GM13977 (cell line): ENCODE measurements at regions not wholly inside any gene's neighbourhood (a gene's known extent, or its start where the extent isn't known, plus 50 kb on each side); places are given as distances from the start of the nearest gene placed in this dataset.

ENCODE experiments used
- DNase-seq: peaks from one replicate; pipeline ENCODE4 v3.0.0; 2012; ENCODE audit warnings: low spot score
- CTCF ChIP-seq: IDR thresholded peaks from 2 replicates; pipeline ENCODE4 v1.5.1; 2012; ENCODE audit warnings: mild to moderate bottlenecking, control low read depth; ENCODE audit not compliant: insufficient read depth; ENCODE audit errors: extremely low read depth, missing control alignments
- in situ Hi-C: fragments of 300-500 bp; cut with MboI; formaldehyde crosslinking; loops from one replicate; pipeline ENCODE4 v1.12.0; 2022; ENCODE audit warnings: low sequenced_read_pairs, low pct_unique_long_range_greater_than_20kb, mixed read lengths, inconsistent platforms; ENCODE audit not compliant: unreplicated experiment

- TF ChIP-seq CTCF: no peak
- DNase-seq: no peak
- in situ Hi-C loops: no loop called here
Observed at GRCh38 chr18:68229351-68229750, 485.6 kb downstream of the TMX3 start.

GRCh38 chr18:68221111-68221724 lies 493.7 kb downstream of the TMX3 start:
- no peak for TF ChIP-seq CTCF
- in situ Hi-C loops: no loop called here
- DNase-seq: no peak

- in situ Hi-C loops: no loop called here
Observed at GRCh38 chr18:68220458-68220857, 494.4 kb downstream of the TMX3 start.

GRCh38 chr18:68219872-68220271 lies 495.0 kb downstream of the TMX3 start:
- no peak for TF ChIP-seq CTCF
- no peak for DNase-seq
- in situ Hi-C loops: no loop called here

More at GRCh38 chr18:68220458-68220857, 494.4 kb downstream of the TMX3 start:
- no peak for TF ChIP-seq CTCF
- DNase-seq: no peak

- DNase-seq: no peak
- in situ Hi-C loops: no loop called here
- no peak for TF ChIP-seq CTCF
Observed at GRCh38 chr18:68219274-68219673, 495.6 kb downstream of the TMX3 start.

GRCh38 chr18:68215931-68216330 lies 499.0 kb downstream of the TMX3 start:
- DNase-seq: no peak
- no peak for TF ChIP-seq CTCF
- in situ Hi-C loops: no loop called here
